K562 (cell line): ENCODE measurements at regions not wholly inside any gene's neighbourhood (a gene's known extent, or its start where the extent isn't known, plus 50 kb on each side); places are given as distances from the start of the nearest gene placed in this dataset.

Experiments used
- ADNP ChIP-seq: fragments of 200-800 bp; sonication (Bioruptor generic); IDR thresholded peaks from 2 replicates; pipeline ENCODE4 v1.6.1; 2016; ENCODE audit warnings: missing genetic modification characterization, missing compliant biosample characterization
- ARNT ChIP-seq, 2 experiments: fragments of 450-650 bp; IDR thresholded peaks; 2 replicates each; pipeline ENCODE4 v1.6.1; 2016; ENCODE audit warnings: mild to moderate bottlenecking in 1 of 2
- ATF4 ChIP-seq: fragments of 450-650 bp; formaldehyde crosslinking; IDR thresholded peaks from 2 replicates; pipeline ENCODE4 v1.4.0; 2022; ENCODE audit warnings: mild to moderate bottlenecking, moderate library complexity
- CBX5 ChIP-seq: IDR thresholded peaks from 2 replicates; pipeline ENCODE4 v1.6.1; 2014; ENCODE audit warnings: low read depth, borderline replicate concordance
- CHD7 ChIP-seq: fragments of 200-600 bp; sonication (generic); IDR thresholded peaks from one replicate; pipeline ENCODE4 v1.6.1; 2012; ENCODE audit warnings: mild to moderate bottlenecking, low read depth, low read length, inconsistent platforms
- FOXA1 ChIP-seq: fragments of 450-650 bp; IDR thresholded peaks from 2 replicates; pipeline ENCODE4 v1.6.1; 2016; ENCODE audit warnings: mild to moderate bottlenecking, borderline replicate concordance
- FOXJ2 ChIP-seq: fragments of 200-800 bp; sonication (Bioruptor generic); IDR thresholded peaks from 2 replicates; pipeline ENCODE4 v1.6.1; 2016; ENCODE audit warnings: missing genetic modification characterization, missing compliant biosample characterization
- FUS ChIP-seq: fragments of 200-400 bp; formaldehyde crosslinking; optimal IDR thresholded peaks from 2 replicates; pipeline ENCODE3; 2017; ENCODE audit warnings: low read depth, low read length
- HES1 ChIP-seq: fragments of 450-650 bp; IDR thresholded peaks from 2 replicates; pipeline ENCODE4 v1.6.1; 2016; ENCODE audit warnings: low read depth, mild to moderate bottlenecking, moderate library complexity
- HMG20B ChIP-seq: fragments of 250-450 bp; sonication (Bioruptor Pico); IDR thresholded peaks from 2 replicates; pipeline ENCODE4 v1.5.0; 2021; ENCODE audit warnings: mild to moderate bottlenecking
- NCOA1 ChIP-seq: fragments of 450-650 bp; IDR thresholded peaks from 2 replicates; pipeline ENCODE4 v1.6.1; 2016; ENCODE audit warnings: low read depth
- NONO ChIP-seq, 2 experiments: fragments of 200-400 bp in 1 of 2; fragments of 450-650 bp in 1 of 2; formaldehyde crosslinking in 1 of 2; IDR thresholded peaks; 2 replicates each; pipeline ENCODE4 v1.6.1; 2017; ENCODE audit warnings: low read depth in 2 of 2, mild to moderate bottlenecking in 2 of 2, moderate library complexity in 2 of 2, low read length in 1 of 2
- NR3C1 ChIP-seq: sonication (generic); formaldehyde crosslinking; IDR thresholded peaks from 2 replicates; pipeline ENCODE4 v1.8.1; 2022; ENCODE audit warnings: missing genetic modification reagents
- RNF2 ChIP-seq: sonication (generic); IDR thresholded peaks from 2 replicates; pipeline ENCODE4 v1.6.1; 2016
- TCF7L2 ChIP-seq: fragments of 150-350 bp; IDR thresholded peaks from 2 replicates; pipeline ENCODE4 v1.6.1; 2016; ENCODE audit warnings: low read depth, mild to moderate bottlenecking, low read length, moderate library complexity
- TEAD2 ChIP-seq: fragments of 450-650 bp; IDR thresholded peaks from 2 replicates; pipeline ENCODE4 v1.6.1; 2016; ENCODE audit warnings: missing genetic modification characterization, control low read depth, missing compliant biosample characterization
- ZNF280A ChIP-seq: fragments of 450-650 bp; IDR thresholded peaks from 2 replicates; pipeline ENCODE4 v1.6.1; 2018; ENCODE audit warnings: mild to moderate bottlenecking, low read depth; ENCODE audit not compliant: partially characterized antibody

- TF ChIP-seq TEAD2 (no peak), CHD7 (no peak), HMG20B (CRISPR knock-in tag) (no peak), CBX5 (peak; percentile 40; the same call in 1 of the 2 replicates), RNF2 (no peak), HES1 (no peak), ZNF280A (peak; percentile 88), FOXJ2 (no peak), FOXA1 (no peak), TCF7L2 (no peak), ARNT (IDR thresholded peaks at IDR 0.05) (no peak), NCOA1 (no peak), NONO (IDR thresholded peaks at IDR 0.05; ENCODE audit: low read depth in 2 of 2, low read length in 1 of 2) (no peak), FUS (no peak), ADNP (tag) (0 out of 2 replicates have a peak, but pooled peaks have one; percentile 27), NR3C1 (CRISPR knock-in tag) (no peak), ATF4 (no peak)
Measured at GRCh38 chr15:95701410-95701809, 629.1 kb upstream of the NR2F2 start (continued).
